HG03135 (cell line): ENCODE measurements at regions not wholly inside any gene's neighbourhood (a gene's known extent, or its start where the extent isn't known, plus 50 kb on each side); places are given as distances from the start of the nearest gene placed in this dataset.
"Not testable (repeated sequence)": the region's sequence is repeated elsewhere in the genome, so short reads cannot be mapped to it uniquely, and the experiment has no call there.

Source experiments
- ATAC-seq: cut with Tn5 transposase; IDR thresholded peaks from one replicate; pipeline ENCODE4 v1.9.1; 2021; ENCODE audit warnings: mild to moderate bottlenecking, moderate library complexity; ENCODE audit not compliant: unreplicated experiment

DNA sequence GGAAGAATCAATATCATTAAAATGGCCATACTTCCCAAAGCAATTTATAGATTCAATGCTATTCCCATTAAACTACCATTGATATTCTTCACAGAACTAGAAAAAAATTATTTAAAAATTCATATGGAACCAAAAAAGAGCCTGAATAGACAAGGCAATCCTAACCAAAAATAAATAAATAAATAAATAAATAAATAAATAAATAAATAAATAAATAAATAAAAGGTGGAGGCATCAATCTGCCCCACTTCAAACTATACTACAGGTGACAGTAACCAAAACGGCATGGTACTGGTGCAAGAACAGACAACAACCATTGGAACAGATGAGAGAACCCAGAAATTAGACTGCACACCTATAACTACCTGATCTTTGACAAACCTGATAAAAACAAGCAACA is 598.5 kb upstream of the GRM3 start:
- ATAC-seq: not testable (repeated sequence)

DNA sequence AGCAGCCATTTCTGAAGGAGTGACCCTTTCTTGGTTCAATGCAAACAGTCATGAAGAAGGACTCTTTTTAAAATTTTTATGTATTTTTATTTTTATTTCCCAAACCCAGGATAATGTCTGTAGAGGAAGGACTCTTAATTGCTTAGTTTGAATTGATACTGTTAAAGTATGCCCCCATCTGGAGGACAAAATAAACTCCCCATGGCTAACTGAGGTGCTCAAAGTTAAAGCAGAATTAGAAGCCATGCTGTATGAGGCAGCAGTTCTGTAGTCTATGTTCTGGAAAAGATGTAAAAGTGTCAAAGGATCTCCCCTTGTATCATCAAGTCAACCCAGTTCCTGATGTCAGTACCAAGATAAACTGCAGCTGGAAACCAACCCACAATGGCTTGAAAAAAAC is 617.9 kb upstream of the GRM3 start:
- ATAC-seq: no peak

DNA sequence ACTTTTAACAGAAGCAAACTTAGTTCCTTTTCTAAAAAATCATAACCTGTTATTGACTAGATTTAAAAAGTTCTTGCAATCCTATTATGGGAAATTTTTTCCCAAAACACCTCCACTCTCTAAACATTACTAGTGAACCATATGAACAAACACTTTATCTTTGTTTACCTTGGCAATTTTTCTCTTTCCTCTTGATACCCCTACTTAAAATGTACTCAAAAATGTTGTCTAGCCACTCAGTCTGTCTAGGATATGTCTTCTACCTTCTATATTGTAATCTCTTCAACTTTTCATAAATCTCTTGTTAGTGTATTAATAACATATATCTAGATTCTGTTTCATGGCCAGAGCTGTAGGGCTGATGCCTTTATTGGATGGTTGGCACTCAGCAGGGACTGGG is 630.0 kb upstream of the GRM3 start:
- ATAC-seq: no peak

DNA sequence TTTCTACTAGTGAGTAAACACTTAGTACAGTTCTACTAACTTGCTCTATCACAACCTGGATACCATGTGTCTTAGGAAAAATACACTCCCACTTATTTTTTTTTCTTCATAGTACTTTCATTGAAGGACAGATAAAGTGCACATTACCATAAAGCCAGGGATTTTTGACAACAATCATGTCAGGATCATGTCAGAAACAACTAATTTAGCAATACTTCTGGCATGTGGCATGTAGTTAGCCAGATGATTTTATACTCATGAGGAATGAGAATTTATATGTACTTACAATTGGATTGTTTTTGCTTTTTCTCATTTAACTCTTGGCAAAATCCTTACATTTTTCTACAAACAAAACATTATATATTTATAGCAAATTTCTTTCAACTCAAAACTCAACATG is 630.7 kb upstream of the GRM3 start:
- ATAC-seq: no peak

DNA sequence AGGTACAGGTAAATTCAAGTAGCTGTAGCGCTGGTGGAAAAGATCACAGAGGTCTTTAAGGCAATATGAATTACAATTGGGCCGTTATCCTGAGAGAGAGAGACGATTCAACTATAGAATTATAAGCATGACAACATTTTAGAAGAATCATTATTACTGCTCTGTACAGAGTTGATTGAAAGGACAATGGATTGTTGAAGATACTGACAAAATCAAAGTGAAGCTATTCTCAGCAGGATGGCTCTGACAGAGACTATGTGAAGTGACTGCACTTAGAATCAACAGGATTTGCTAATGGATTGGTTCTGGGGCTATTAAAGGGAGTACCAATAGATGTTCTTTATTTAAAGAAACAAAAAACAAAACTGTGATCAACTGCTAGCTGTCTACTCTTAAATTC is 634.8 kb upstream of the GRM3 start:
- no peak for ATAC-seq

DNA sequence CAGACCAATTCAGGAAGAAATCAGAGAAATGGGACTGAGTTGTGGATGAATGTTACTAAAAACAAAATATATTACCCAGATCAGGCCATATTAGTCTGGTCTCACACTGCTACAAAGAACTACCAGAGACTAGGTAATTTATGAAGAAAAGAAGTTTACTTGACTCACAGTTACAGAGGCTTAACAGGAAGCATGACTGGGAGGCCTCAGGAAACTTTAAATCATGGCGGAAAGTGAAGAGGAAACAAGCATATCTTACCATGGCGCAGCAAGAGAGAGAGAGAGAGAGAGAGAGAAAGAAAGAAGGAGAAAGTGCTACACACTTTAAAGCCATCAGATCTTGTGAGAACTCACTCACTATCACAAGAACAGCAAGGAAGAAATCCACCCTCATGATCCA is 636.8 kb upstream of the GRM3 start:
- ATAC-seq: no peak

DNA sequence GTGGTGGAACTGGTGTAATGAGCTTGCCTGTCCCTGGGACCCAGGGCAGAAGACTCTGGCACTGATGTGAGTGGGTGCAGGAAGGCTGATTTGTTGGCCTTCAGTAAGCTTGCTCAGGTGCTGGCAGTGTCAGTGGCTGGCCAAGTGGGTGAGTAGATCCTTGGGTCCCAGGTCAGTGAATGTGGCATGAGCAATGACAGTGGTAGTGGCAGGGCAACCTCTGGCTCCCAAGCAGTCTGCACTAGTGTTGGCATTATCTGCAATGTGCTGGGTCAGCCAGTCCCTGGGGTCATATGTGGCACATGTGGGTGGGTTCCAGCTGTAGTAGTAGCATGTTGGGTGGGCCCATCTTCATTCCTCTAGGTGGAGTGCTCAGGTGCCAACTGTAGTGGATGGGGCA is 640.9 kb upstream of the GRM3 start:
- ATAC-seq: no peak

DNA sequence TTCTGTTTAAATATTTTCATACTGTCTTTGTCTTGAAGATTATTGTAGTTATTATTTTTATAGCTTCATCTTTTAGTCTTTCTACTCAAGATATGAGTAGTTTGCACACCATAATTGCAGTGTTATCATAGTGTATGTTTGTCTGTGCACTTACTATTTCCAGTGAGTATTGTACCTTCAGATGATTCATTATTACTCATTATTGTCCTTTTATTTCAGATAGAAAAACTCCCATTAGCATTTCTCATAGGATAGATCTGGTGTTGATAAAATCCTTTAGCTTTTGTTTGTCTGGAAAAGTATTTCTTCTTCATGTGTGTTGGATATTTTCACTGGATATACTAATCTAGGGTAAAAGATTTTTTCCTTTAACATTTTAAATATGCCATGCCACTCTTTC is 646.2 kb upstream of the GRM3 start:
- ATAC-seq: no peak

DNA sequence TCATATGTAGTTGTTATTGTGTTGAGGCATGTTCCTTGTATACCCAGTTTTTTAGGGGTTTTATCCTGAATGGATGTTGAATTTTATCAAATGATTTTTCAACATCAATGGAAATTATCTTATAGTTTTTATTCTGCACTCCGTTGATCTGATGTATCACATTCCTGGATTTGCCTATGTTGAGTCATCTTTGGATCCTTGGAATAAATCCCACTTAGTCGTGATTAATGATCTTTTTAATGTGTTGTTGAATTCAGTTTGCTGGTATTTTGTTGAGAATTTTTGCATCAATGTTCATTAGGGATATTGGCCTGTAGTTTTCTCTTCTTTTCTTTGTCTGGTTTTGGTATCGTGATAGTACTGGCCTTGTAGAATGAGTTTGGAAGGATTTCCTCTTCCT is 648.6 kb upstream of the GRM3 start:
- ATAC-seq: no peak

DNA sequence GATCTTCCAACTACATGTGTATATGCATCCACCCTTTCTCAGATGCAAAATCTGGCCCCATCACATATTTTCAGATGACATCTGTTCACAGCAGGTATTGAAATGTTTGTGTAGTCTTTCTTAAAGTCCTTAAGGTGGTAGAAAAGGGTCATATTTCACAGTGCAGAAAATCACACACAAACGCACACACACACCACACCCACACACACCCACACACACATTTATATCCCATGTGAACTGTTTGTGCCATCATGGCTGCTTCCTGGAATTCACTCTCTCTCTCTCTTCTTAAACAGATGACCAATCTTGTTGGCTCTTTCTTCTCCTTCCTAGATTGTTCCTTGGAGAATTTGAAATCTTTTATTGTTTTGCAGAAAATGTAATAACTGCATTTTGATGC is 663.0 kb upstream of the GRM3 start:
- no peak for ATAC-seq

DNA sequence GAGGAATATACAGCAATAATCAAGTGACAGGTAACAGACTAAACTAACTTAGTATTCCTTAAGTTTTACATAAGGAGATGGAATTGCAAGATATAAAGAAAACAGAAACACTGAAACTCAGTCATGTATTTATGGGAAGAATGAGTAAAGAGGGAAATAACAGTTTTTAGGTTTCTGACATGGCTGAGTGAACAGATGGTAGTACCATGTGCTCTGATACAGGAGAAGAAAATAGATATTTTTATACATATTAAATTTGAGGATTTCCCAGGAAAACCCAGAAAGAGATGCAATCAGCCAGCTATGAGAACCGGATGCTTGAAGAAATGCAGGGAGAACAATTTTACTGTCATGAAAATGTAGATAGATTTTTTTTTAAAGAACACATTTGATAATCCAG is 669.5 kb upstream of the GRM3 start:
- no peak for ATAC-seq

DNA sequence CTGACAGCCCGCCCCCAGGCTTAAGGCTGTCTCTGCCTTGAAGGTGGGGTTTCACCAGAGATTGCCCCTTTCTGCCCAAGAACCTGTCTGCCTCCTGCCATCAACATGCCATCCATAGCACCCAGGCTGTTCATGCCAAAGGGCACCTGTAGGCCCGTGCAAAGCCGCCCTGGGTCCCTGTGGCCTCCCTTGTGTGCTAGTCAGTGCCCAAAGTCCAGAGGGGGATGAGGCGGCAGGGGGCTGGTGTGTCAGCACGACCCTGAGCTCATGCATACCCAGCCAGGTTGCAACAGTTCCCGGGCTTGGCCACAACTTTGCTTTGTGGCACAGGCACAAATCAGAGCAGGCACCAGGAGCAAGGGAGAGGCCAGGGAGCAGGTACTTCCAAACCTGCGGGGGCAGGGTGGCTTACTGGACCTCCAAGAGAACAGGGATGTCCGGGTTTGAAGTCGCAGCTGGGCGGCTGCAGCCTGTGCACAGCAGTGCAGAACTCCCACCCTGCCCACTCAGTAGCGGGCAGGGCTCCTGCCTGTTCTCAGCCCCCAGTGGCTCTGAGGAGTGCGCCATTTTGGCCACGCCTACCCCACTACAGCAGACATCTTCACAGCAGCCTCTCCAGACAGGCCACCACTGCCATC is 671.1 kb upstream of the GRM3 start:
- ATAC-seq: no peak

DNA sequence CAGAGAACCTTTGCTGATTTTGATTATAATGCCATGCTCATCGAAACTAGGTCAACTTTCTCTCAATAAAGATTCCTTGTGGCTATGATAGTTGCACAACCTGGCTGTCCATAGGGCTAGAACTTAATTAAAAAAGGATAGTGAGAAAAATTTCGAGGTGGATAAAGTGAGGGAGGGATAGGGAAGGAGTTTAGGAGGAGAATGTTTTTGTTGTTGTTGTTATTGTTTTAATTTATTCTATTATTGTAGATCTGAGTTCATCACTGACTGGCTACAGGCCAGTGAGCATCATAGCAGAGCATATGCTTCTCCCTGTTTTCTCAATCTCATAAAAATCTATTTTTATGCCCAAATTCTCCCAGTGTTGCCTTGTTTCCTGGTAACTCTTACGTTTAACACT is 688.7 kb upstream of the GRM3 start:
- no peak for ATAC-seq

DNA sequence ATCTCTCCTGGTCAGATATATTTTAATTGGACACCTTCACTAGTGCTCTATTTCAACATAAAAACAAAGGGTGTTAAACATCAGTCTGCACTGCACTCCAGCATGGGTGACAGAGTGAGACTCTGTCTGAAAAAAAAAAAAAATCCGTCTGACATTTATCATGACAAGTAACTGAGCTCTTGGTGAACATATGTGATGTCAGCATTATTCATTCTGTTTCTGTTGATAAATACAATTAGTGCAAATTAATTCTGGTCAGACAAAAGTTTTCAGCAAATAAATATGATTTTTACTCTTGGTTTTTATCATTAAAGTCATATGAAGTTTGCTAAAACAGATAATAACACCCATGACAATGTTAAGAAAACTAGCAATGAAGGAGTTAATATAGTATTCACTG is 692.8 kb upstream of the GRM3 start:
- no peak for ATAC-seq

DNA sequence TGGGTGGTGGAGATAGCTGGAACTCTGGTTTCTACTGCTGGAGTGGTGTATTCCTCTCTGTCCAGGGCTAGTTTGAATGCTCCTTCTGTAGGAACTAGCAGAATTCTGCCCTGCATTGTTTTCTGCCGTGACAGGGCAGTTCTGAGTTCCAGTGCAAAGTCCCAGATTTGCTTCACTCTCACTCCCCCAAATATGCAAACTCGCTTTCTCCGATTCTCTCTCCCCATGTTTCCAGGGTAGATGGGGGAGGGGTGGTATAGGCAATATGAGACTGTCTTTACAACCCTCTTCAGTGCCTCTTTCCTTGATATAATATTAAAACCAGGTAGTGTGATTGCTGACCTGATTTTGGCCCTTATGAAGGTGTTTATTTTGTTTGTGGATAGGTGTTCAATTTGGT is 693.3 kb upstream of the GRM3 start:
- ATAC-seq: no peak

DNA sequence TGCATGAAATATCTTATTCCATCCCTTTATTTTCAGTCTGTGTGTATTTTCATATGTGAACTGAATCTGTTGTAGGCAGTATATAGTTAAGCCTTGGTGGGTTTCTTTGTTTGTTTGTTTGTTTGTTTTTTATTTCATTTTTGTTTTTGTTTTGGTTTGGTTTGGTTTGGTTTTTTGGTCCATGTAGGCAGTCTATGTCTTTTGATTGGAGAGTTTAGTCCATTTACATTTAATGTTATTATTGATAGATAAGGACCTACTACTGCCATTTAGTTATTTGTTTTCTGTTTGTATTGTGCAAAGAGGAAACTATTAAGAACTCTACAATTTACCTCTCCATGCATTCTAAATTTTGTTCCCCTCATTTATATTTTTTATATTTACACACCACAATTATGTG is 695.9 kb upstream of the GRM3 start:
- ATAC-seq: no peak

DNA sequence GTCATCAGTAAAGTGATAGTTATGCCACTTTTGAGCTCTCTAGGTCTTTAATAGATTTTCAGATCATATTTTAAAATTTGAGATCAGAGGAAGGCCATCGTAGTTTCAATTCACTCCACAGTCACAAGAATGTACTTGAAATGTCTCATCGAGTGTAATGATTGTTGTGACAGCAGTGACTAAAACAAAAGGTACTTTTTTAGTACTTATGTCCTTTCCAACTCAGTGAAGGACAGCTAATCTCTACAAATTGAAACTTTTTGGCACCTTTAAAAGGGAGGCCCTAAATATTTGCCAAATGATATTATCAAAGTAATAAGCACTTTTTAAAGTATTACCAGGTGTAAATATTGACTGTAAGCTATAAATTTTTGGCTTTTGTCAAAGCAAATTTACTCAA is 702.9 kb upstream of the GRM3 start:
- ATAC-seq: no peak

DNA sequence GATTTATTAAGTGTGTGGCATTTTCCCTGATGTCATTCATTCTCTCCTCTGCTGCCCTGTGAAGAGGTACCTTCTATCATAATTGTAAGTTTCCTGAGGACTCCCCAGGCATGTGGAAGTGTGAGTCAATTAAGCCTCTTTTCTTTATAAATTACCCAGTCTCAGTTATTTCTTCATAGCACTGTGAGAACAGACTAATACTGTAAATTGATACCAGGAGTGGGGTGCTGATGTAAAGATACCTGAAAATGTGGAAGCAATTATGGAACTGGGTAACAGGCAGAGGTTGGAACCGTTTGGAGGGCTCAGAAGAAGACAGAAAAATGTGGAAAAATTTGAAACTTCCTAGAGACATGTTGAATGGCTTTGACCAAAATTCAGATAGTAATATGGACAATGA is 711.8 kb upstream of the GRM3 start:
- ATAC-seq: no peak

DNA sequence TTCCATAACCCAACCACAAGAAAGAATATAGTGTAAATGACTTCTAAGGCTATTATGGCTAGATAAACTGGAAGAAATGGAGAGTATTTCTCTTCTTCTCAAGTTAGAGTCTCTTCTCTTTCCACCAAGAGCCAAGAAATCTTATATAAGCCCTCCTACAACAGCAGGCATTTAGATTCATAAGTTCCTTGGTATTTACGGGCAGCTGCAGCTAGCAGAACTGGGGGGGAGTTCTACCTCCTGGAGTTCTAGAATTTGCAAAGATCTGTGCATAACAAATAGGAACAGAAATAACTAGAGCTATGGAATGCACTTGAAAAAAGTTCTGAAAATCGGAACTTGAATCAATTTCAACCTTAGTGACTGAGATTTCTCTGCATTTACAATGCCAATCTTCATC is 715.2 kb upstream of the GRM3 start:
- no peak for ATAC-seq

DNA sequence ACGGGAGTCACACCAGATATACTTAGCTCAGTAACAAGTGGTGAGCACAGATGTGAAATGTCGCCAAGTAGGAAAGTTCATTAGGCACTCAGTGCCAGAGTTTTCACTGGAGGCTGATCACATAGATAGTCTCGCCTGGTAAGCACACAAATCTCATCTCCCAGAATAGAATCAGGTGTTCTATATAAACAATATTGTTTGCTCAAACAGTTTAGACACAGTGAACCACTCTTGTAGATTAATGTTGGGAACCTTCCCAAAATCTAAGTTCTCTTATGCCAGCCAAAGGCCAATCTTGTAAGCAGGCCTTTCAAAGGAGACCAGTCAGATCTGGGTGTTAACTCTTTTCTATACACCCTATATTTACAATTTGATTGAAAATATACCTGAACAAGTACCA is 716.5 kb upstream of the GRM3 start:
- ATAC-seq: no peak

DNA sequence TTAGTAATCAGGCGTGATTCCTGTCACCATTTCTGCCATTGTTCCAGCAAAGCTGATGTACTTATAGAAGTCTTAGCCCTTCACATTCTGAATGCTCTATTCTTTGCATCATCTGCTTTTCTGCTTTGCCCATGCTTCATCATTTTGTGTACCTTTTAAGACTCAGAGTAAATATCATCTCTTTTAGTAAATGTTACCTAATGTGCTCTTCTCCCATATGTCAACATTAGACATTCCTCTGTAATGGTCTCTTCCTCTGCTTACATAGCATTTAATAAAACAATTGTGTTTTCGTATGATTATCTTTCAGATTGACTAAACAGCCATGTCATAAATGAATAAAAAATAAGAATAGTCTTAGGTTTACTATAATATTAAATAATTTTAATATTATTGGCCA is 719.6 kb upstream of the GRM3 start:
- no peak for ATAC-seq

DNA sequence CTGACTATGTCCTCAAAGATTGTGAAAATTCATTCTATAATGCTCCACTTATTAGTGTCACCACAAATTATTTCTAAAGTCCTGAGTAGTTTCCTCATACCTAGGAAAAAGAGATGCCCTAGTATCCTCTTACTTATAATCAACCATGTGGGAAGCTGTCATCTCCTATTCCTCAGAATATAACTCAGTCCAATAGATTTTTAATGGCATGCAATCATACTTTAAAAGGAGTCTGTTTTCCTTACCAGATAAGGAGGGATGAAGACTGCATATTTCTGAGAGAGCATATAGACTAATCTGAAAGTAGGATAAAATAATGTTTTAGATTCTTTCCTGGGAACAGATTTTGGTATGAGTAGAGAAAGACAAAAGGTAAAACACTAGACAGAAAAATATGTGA is 727.7 kb upstream of the GRM3 start:
- ATAC-seq: no peak

DNA sequence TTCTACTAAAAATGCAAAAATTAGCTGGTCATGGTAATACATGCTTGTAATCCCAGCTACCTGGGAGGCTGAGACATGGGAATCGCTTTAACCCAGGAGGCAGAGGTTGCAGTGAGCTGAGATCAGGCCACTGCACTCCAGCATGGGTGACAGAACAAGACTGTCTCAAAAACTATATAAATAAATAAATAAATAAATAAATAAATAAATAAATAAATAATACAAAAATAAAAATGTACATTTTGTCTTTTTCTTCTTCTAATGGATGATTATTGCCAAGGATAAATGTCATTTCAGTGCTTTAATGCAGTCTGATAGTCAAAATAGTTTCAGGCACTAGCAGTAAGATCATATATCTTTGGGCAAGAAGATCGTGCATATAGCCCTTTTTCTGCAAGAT is 727.6 kb upstream of the SEMA3D start:
- no peak for ATAC-seq

DNA sequence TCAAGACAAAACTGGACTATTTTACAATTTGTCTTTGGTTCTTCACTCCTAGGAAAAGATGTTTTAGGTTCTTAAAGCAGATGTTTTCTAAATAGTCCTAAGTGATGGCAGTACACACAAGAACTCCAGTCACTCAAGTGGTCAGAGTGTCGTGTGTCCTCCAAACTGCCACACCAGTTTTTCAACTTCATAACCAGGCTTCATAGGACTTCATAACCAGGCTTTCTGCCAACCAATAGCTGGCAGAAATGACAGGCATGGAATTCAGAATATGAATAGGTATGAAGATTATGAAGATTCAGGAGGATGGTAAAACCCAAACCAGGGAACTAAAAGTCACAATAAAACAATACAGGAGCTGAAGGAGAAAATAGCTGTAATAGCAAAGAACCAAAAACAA is 721.2 kb upstream of the SEMA3D start:
- ATAC-seq: no peak
